RWPE2 (cell line): ENCODE measurements at regions not wholly inside any gene's neighbourhood (a gene's known extent, or its start where the extent isn't known, plus 50 kb on each side); places are given as distances from the start of the nearest gene placed in this dataset.

Experiments
- ATAC-seq: fragments of 200-7000 bp; cut with Tn5 transposase; 3 replicates; pipeline ENCODE4 v1.9.1; 2021; ENCODE audit warnings: low read depth
- DNase-seq: peaks from one replicate; pipeline ENCODE4 v3.0.0-alpha.2; 2020; ENCODE audit warnings: low spot score
- H3K27ac ChIP-seq: fragments of 450-650 bp; 2 replicates; pipeline ENCODE4 v1.5.1; 2017; ENCODE audit warnings: mild to moderate bottlenecking; ENCODE audit not compliant: poor library complexity, severe bottlenecking
- H3K27me3 ChIP-seq: fragments of 250-450 bp; sonication (Bioruptor Pico); 2 replicates; pipeline ENCODE4 v1.5.1; 2021; ENCODE audit warnings: mild to moderate bottlenecking, moderate library complexity; ENCODE audit not compliant: insufficient read depth, poor library complexity, severe bottlenecking
- H3K36me3 ChIP-seq: fragments of 250-450 bp; sonication (Bioruptor Pico); 2 replicates; pipeline ENCODE4 v1.5.1; 2020; ENCODE audit warnings: low read depth, mild to moderate bottlenecking, moderate library complexity
- H3K4me1 ChIP-seq: fragments of 250-450 bp; sonication (Bioruptor Pico); 2 replicates; pipeline ENCODE4 v1.5.1; 2021; ENCODE audit warnings: mild to moderate bottlenecking, moderate library complexity; ENCODE audit not compliant: insufficient read depth, poor library complexity, severe bottlenecking
- H3K4me3 ChIP-seq: fragments of 250-450 bp; sonication (Bioruptor Pico); 2 replicates; pipeline ENCODE4 v1.5.1; 2021; ENCODE audit warnings: mild to moderate bottlenecking, moderate library complexity; ENCODE audit not compliant: severe bottlenecking
- H3K9me3 ChIP-seq: fragments of 250-450 bp; sonication (Bioruptor Pico); 2 replicates; pipeline ENCODE4 v1.5.1; 2021; ENCODE audit warnings: mild to moderate bottlenecking, moderate library complexity; ENCODE audit not compliant: severe bottlenecking
- TF ChIP-seq, protein P1 (sequence below): fragments of 450-650 bp; IDR thresholded peaks from one replicate; pipeline ENCODE4 v1.5.1; 2017; ENCODE audit warnings: mild to moderate bottlenecking, moderate library complexity; ENCODE audit not compliant: poor library complexity, severe bottlenecking

DNA sequence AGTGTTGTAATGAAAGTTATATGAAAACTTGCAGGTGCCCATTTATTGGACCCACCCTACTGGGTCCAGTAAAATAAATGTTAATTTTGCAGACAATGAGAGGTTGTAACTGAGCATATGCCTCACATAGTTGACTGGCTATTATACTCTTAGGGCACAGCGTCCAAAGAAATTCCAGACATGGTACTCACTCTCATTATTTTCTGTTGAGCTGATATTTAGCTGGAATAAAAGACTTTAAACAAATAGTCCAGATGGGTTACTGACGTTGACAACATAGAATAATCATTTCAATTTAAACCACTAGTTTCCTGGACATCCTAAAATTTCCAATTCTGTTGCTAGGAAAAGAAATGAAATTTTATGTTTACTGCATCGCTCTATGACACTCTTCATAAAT is 174.5 kb downstream of the ZNF365 start:
- TF ChIP-seq, protein P1, sequence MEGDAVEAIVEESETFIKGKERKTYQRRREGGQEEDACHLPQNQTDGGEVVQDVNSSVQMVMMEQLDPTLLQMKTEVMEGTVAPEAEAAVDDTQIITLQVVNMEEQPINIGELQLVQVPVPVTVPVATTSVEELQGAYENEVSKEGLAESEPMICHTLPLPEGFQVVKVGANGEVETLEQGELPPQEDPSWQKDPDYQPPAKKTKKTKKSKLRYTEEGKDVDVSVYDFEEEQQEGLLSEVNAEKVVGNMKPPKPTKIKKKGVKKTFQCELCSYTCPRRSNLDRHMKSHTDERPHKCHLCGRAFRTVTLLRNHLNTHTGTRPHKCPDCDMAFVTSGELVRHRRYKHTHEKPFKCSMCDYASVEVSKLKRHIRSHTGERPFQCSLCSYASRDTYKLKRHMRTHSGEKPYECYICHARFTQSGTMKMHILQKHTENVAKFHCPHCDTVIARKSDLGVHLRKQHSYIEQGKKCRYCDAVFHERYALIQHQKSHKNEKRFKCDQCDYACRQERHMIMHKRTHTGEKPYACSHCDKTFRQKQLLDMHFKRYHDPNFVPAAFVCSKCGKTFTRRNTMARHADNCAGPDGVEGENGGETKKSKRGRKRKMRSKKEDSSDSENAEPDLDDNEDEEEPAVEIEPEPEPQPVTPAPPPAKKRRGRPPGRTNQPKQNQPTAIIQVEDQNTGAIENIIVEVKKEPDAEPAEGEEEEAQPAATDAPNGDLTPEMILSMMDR, result no peak
- no peak for DNase-seq
- Histone ChIP-seq H3K9me3 (no peaks in the 10 kb centered on the region), H3K27me3 (peaks cover 4% of the 10 kb centered on the region), H3K4me1 (no peaks in the 10 kb centered on the region), H3K36me3 (no peaks in the 10 kb centered on the region), H3K27ac (no peak overlapping the region), H3K4me3 (no peak overlapping the region)
- ATAC-seq, result no peak

DNA sequence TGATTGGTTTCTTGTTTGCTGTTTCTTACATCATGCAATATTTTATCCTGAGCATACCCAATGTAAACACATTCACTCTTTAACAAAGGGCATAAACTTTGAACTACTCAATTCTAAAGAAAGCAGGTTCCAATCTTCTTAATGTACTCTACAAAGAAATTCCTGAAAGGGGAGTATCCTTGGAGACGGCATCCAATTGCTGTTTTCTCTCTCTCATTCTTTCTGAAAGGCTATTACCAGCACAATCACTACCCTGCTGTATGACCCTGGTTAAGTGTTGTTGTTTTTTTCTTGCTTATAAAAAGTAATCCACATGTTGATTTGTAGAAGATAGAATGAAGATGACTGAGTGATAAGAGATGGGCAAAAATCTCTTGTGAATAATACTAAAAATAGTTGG is 176.0 kb downstream of the ZNF365 start:
- ATAC-seq (no peak), DNase-seq (no peak)
- Histone ChIP-seq H3K27me3 (peaks cover 4% of the 10 kb centered on the region), H3K4me1 (no peaks in the 10 kb centered on the region), H3K27ac (no peak overlapping the region), H3K4me3 (no peak overlapping the region), H3K36me3 (no peaks in the 10 kb centered on the region), H3K9me3 (no peaks in the 10 kb centered on the region)
- TF ChIP-seq, protein P1, result no peak

DNA sequence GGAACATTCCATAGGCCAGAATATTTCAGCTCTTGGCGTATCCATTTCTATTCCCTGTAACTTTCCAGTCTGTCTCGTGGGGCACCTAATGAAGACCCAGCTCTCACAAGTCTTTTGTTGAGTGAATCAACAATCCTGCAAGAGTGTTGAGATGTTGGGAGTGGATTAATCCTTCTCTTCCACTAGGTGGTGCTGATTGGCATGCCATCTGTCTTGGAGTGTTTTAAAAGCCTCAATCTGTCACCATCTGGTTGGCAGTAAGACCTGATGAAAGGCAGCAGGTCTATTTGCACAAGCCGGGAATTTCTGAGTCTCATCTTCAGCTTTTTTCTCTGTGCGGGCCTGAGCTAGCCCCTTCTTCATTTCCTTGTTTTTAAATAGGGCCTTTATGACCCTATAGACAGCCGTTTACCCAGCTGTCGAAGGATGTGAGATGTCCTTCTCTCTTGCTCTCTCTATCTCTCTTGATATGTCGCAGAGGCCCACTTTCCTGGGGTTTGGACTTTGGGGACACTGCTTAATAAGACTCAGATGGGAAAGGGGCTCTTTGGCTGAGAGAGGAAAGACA is 180.5 kb downstream of the ZNF365 start:
- peaks cover 4% of the 10 kb centered on the region for H3K27me3 ChIP-seq
- no peaks in the 10 kb centered on the region for H3K36me3 ChIP-seq
- no peaks in the 10 kb centered on the region for H3K4me1 ChIP-seq
- no peak overlapping the region for H3K27ac ChIP-seq
- peak; percentile 51; the same call in 2 of the 3 replicates for ATAC-seq
- TF ChIP-seq, protein P1, result peak; percentile 72
- DNase-seq, result no peak
- H3K9me3 ChIP-seq, result no peaks in the 10 kb centered on the region
- no peak overlapping the region for H3K4me3 ChIP-seq

DNA sequence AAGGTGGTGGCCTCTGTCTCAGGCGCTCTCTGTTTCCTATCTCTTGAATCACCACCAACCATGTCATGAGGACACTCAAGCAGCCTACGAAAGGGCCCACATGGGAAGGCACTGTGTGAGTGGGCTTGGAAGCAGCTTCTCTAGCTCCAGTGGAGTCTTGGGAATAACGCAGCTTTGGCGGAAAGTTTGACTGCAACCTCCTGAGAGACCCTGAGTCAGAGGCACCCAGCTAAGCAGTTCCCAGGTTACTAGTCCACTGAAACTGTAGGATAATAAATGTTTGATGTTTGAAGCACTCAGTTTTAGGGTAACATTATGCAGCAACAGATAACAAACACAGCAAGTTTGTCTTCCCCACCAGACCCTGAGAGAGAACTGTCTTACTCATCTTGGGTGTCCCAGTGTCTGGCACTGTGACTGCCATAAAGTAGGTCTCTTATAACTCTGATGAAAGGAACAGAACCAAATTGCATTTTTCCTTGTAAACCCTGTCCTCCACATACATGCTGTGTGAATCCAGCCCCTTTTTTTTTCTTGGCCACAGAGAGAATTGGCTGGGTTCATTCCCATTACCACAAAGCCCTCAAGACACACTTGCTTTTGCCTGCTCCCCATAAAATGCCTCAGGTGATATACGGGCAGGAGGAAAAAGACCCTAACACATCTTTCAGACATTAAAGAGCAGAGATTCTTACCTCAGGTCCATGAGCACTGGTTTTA is 185.5 kb downstream of the ZNF365 start:
- no peak for ATAC-seq
- Histone ChIP-seq H3K4me1 (peaks cover 4% of the 10 kb centered on the region), H3K9me3 (no peaks in the 10 kb centered on the region), H3K4me3 (no peak overlapping the region), H3K27me3 (no peaks in the 10 kb centered on the region), H3K27ac (no peak overlapping the region), H3K36me3 (no peaks in the 10 kb centered on the region)
- no peak for DNase-seq
- TF ChIP-seq, protein P1, result no peak
